RKO (cell line): ENCODE measurements at regions not wholly inside any gene's neighbourhood (a gene's known extent, or its start where the extent isn't known, plus 50 kb on each side); places are given as distances from the start of the nearest gene placed in this dataset.

ENCODE experiments used
- DNase-seq: peaks from one replicate; pipeline ENCODE4 v3.0.0-alpha.2; 2016; ENCODE audit warnings: low spot score

GRCh38 chr17:17398188-17398942, 78.4 kb upstream of the MED9 start:
- no peak for DNase-seq

DNA sequence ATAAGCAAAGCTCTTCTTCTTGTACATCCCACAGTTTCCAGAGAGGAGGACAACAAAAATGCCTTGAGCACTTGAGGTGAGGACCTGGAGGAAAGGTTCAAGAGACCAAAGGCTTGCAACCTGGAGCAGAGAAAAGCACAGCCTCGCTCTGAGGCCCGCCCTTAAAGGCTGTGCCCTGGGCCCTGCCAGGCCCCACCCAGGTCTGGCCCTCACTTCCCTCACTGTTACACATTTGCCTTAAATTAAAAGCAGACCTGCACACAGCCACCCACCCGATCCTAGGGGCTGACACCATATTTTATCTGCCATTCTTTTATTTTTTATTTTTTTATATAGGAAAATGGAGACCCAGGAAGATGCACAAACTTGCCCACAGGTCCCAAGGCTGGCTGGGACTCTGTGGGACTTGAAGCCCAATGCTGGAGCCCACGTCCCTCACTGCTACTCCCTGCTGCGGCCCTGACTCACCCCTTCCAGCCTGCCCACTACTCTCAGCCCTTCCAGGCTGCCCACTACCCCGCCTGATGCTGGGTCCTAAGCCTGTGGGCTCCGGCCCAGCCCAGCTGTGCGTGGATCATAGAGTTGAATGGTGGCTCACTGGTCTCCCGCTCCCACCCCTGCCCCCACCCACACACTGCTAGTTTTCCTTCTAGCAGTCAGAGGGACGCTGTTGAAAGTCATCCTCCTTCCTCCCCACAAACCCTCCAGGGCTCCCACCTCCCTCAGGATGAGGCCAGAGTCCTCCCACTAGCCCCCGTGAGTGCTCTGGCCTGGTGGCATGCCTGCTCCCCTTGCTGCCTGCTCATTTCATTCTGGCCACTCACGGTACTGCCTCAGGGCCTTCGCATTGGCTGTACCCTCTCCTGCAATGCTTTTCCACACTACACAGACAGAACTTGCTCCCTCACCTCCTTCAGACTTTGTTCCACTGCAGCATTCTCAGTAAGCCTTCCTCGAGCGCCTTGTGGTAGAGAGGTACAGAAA, 77.6 kb upstream of the MED9 start:
- DNase-seq = no peak

DNA sequence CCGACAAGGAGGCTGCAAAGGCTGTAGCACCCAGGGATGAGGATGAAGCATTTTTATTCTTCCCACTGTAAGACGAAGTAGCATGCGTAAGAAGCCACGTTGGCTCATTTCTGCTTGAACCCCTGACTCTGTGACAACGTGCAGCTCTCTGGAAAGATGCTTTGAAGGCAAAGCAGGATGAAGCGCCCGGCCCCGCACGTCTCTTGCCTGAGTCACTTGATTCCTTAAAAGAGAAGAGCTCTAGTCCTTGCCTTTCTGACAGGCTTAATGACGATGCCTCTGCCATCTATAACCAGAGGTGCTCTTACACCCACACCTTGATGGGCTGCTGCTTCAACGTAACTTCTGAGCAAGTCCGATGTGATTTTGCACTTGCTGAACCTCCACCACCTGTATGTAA, 76.7 kb upstream of the MED9 start:
- DNase-seq = no peak

DNA sequence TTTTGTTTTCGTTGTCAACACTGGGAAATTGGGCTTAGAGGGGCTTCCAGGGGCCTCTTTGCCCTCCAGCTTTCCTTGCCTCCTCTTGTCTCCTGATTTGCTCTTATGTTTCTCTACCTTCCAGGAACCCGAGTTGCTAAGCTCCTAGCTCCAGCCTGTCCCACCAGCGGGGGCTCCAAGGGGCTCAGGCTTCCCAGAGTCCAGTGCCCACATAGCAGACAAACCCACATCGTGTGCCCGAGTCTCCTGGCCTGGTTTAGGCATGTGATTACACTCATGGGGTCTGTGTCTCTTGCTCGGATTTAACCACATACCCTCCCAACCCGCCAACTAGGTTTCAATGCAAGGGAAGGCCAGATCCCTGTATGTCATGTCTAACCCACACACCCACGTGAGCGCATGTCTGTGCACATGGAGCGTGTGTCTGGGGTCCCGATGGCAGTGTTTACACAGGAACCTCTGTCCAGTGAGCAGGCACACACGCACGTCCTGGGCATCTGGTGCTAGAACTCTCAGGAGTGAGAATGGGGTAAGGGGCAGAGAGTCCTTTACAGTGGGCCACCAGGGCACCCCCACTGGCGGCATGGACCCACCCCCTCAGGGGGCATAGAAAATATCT, 76.1 kb upstream of the MED9 start:
- no peak for DNase-seq

- DNase-seq = no peak
Measured at GRCh38 chr17:17401271-17401781, 75.5 kb upstream of the MED9 start.

DNA sequence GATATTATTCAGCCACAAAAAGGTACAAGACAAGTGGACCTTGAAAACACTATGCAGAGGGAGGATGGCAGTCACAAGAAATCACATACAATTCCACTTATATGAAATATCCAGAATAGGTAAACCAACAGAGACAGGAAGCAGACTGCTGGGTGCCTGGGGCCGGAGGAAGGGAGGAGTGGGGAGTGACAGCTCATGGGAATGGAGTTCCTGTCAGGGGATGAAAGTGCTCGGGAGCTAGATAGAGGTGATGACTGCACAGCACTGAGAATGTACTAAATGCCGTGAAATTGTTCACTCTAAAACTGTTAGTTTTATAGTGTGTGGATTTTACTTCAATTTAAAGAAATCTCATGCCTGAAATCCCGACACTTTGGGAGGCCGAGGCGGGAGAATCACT, 74.2 kb upstream of the MED9 start:
- no peak for DNase-seq

GRCh38 chr17:17403065-17403464, 73.7 kb upstream of the MED9 start:
- DNase-seq = no peak

- DNase-seq = no peak
Measured at GRCh38 chr17:17403899-17404576, 72.8 kb upstream of the MED9 start.

DNA sequence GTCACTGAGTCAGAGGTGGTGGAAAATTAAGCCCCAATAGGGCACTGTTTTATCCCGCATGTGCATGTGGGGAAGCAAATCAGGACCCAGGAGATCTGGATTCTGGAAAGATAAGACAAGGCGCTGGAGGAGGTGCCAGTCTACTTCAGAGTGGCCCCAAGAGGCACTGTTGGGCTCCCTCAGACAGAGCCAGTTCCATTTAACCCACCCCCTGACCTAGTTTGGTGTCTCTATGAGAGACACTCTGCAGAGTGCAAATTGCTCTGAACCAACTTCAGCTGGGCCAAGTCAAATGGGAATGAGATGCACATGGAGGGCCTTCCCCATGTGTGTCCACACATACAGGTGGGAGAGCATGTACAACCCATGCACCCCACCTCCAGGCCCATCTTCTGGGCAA, 71.1 kb upstream of the MED9 start:
- no peak for DNase-seq

GRCh38 chr17:17406225-17406624, 70.6 kb upstream of the MED9 start:
- DNase-seq = no peak

DNA sequence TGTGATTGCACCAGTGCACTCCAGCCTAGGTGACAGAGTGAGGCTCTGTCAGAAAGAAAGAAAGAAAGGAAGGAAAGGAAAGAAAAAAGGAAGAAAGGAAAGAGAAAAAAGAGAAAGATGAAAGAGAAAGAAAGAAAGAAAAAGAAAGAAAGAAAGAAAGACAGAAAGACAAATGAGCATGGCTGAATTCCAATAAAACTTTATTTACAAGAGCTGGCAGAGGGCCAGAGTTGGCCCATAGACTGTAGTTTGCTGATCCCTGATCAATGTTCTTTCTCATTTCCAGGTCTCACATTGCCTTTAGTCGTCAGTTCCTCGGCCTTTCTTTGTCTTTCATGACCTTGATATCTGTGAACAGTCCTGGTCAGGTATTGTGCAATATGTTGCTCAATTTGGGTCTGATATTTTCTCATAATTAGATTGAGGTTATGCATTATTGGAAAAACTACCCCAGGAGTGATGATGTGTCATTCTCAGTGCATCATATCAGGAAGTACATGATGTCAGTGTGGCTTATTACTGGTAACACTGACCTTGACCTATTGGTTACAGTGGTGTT, 68.5 kb upstream of the MED9 start:
- DNase-seq = no peak

GRCh38 chr17:17410357-17410756, 66.4 kb upstream of the MED9 start:
- no peak for DNase-seq

DNA sequence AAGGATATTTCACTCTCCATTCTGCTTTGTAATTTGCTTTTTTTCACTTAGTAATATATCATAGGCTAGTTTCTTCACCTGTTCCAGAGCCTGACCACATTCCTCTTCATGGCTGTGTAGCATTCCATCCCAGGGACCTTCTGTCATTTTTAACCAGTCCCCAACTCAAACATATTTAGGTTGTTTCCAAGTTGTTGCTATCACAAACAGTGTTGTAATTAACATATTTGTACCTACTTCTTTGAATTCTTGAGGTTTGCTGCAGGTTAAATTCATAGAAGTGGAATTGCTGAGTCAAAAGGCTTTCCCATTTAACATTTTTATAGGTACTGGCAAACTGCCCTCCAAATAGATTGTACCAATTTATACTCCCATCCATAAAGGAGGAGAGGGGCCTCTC, 65.1 kb upstream of the MED9 start:
- DNase-seq = no peak

GRCh38 chr17:17412326-17412725, 64.5 kb upstream of the MED9 start:
- DNase-seq = no peak

DNA sequence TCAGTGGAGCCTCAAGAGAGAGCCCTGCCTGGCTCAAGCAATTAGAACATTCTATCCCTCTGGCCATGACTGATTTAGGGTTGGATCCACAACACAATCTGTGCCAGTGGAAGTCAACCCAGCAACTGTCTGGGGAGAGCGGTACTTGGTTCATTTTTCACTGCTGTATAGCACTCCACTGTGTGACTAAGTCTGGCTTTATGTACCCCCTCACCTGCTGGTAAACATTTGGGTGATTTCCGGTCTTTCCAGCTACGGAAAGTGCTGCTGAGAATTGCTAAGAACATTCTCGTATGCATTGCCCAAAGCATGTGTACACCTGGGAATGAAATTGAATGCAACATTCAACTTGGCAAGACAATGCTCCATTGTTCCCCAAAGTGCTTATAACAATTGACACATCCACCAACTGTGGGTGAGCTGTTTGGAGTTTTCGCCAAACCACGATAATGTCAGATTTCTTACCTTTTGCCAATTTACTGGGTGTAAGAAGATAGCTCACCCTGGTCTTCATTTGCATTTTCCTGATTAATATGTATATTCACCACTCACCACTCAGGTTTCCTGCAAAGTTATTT, 63.5 kb upstream of the MED9 start:
- DNase-seq = no peak

DNA sequence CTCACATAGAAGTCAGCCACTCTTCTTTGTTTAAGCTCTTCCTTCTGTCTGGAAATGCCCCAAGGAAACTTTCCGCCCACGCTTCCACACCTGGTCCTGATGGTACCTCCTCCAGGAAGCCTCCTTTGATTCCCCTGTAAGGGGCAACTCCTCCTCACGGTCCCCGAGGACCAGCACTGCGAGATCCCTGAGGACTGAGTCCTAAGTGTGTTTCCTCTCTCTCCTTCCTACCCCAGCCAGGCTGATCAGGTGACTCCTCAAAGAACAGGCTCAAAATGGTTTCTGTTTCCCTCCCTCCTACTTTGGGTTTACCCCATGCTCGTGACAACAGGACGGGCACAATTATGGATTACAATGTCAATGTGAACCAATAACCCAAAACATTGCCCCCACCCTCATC, 63.0 kb upstream of the MED9 start:
- no peak for DNase-seq

DNA sequence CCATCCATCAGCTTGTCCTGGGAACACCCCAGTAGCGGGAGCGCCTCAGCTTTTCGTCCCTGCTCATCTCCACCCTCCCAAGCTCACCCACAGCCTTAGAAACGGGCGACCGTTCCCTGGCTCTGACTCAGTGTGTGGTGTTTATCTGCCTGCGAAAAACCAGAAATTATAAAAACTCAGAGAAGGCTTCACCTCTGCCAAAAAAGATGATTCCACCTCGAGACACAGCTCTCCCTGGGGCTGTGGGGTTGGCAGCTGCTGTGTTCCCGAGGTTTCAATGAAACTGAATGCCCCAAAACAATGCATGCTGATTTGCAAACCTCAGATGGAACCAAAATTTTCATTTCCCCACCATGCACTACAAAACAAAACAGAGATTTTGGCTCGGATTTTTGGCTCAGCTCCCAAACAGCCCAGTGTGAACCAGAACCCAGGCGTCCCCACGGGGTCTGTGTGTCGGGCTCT, 62.4 kb upstream of the MED9 start:
- no peak for DNase-seq

GRCh38 chr17:17415006-17415405, 61.8 kb upstream of the MED9 start:
- DNase-seq = no peak

- DNase-seq = peak; percentile 45
Measured at GRCh38 chr17:17416007-17416399, 60.8 kb upstream of the MED9 start.

- DNase-seq = peak; percentile 13
Measured at GRCh38 chr17:17416400-17417360, 60.1 kb upstream of the MED9 start.
